GM21381 (cell line): ENCODE measurements at regions not wholly inside any gene's neighbourhood (a gene's known extent, or its start where the extent isn't known, plus 50 kb on each side); places are given as distances from the start of the nearest gene placed in this dataset.

Source experiments
- ATAC-seq: cut with Tn5 transposase; IDR thresholded peaks from one replicate; pipeline ENCODE4 v1.9.1; 2021; ENCODE audit warnings: mild to moderate bottlenecking, moderate library complexity; ENCODE audit not compliant: unreplicated experiment

DNA sequence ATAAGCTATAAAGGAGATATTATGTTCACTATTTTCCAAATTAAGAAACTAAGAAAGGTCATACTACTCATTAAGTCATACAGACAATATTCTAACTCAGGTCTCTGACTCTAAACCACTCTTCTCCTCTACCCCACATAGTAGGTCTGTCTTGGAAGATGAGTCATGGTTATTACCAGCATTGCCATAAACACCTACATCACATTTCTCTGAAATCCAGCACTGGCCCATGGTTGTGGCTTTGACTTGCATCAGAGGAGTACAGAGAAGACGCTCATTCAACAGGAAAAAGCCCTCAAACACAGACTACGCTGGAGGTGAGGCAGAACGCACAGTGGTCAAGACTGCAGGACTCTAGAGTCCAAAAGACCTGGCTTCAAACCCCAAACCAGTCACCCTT, 476.8 kb downstream of the COG6 start:
- ATAC-seq, result no peak

DNA sequence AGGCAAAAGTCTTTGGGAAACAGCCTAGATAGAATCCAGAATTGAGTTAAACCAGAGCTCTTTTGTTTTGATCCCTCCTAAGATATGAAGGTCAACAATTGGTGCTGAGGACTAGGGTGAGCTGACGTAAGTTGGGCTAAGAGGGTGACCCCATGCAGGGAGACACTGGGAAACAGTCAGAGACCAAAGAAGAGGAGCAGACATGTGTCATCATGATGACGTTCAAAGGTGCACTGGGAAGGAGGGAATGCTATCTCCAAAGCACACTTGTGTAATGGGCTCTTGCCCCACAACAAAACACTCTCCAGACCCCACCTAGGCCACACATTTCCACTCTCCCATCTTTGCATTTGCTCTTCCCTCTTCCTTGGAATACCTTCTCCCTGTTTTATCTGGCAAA, 481.4 kb downstream of the COG6 start:
- ATAC-seq, result no peak

DNA sequence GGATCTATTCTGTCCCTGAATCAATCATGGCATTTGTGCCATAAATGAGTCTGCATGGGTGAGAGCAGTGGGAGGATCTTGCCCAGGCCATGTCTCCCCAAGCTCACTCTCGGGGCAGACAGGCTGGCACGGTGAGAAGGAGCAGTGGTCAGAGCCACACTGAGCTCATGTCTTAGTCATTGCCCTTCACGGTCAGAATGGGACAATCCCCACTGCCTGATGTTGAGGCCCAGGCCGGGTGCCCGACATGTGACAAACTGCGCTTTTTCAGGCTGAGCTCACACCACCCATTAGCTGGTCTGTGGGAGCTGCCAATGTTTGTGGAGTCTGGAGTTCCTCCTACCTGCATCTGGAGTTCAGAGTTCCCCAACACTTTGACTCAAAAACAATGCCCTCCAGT, 481.9 kb downstream of the COG6 start:
- no peak for ATAC-seq

DNA sequence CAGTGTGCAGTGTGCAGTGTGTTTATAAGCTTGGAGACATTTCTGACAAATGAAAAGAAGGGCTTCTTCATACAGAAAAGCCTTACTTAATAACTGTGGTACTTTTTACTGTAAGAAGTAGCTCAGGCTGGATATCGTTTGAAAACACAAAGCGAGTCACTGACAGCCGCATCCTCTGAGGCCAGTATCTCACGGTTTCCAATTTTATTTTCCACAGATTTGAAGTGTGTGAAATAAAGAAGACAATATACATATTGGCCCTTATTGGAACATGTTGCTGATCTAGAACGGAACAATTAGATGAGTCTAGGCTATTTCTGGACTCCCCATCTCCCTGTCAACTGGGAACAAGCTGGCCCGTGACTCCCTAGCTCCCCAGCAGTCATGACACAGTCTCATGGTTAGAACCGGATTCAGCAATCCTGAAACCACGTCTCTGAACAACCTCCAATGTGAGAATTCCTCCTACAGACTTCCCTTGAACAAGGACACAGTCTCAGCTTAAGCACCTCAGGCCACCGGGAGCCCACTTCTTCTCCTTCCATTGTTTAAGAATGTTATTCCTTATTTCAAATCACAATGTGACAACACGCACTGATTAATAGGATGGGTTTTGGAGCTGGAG, 484.5 kb downstream of the COG6 start:
- no peak for ATAC-seq

DNA sequence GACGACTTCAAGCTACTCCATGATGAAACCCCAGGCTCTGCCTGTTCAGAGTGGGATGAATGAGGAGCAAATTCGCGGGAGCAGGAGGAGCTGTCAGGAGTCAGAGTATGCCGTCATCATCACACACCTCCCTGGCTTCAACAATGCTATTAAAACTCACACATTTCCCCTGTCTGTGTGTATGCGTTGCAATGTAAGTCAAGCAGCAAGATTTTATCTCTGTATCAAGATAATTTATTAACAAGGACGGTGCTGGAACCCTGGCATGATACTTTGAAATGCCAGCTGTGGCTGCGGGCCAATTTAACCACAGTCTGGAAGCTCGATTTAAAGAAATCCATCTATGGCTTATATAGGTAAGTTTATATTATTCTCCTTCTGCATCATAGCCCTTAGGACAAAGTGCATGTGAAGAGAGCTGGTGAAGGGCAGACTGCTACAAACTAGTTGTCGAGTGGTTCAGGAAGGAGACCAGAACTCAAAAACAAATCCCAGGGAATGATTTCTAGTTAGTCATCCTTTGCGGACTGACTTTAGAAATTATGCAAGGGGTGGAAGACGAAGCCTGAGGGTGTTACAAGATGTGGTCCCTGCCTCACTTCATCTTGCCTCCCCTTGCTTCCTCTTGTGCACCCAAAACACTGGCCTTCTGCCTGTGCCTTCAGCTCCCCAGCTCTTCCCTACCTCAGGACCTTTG, 486.5 kb downstream of the COG6 start:
- no peak for ATAC-seq

DNA sequence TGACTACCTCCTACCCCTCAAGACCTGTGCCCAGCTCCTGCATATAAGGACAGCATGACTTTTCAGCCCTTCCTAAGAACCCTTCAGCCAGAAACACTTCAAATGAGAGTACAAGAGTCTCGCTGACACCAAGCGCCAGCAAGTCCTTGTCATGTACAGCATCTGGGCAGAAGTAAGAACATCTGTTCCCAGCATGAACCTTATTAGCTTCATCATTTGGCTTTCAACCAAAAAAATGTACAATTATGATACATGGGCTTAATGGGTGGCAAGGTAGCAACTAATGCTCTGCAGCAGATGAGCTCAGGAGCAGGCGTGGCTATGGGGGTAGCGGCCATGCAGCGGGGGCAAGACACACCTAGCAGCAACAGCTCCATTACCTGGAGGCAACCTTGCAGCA, 487.6 kb downstream of the COG6 start:
- ATAC-seq, result no peak

DNA sequence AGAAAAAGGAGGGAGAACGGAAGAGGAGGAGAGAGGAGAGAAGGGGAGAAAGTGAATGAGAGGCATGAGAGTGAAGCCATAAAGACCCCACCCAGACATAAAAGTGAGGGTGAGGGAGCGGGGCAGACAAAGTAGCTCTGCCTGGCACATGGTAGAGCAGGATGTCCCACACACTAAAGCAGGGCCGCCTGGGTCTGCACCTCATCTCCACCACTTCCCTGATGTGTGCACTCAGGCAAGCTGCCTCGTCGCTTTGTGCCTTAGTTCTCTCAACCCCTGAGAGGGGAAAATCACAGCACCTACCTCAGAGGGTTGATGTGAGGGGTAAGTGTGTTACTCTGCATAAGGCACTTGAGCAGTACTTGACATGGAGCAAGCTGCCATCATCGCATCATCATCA, 488.1 kb downstream of the COG6 start:
- ATAC-seq, result no peak

DNA sequence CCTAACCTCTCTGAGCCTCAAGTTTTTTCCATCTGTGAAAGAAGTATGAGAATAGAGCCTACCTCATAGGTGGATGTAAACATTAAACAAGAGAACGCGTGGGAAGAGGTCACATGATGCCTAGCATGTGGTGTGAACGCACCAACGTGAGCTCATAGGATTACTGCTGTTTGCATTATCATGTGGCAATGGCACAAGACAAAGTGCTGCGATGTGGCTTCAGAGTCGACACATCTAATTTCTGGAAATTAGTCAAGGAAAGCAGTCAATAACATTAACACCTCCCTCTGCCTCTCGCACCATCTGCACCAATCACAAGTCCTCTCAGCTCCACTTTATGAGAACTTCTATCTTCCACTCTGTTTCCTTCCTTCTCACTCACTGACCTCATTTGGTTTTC, 489.7 kb downstream of the COG6 start:
- no peak for ATAC-seq

DNA sequence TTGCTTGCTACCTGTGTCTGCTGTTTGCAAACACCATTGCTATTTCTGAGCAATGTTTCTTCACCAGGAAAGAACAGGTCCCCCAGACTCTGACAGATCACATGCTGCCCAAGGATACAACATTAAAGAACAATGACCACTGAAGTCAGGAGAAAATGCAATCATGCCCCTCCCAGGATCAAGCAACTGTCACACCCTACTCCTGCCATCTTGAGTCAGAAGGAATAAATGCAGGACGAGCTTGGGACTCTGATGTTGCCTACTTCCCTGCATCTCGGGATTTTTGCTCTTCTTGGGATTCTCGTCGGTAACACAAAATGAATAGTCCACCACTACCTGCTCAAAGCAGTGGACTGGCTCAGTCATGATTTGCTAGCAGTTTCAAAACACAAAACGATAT, 490.6 kb downstream of the COG6 start:
- ATAC-seq, result no peak

DNA sequence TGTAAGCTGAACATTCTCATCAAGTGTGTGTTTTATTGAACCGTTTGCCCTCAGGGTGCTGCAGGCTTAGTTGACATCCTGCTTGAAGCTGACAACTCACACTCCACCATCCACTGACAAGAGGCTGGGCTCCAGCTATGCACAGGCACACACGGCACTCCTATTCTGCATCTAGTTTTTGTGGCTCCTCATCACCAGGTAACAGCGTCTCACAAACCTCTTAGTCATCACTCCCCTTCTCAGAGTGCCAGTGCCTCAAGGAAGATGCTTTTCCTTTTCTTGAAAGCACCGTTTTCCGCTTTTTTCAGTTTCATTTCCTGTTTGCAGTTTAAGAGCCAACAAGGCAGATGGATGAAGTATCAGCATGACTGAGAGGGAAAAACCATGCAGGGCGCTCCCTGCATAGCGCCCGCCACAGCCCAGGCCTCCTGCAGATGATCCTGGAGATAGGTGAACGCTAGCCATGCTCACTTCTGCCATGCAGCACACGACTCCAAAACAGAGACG, 491.2 kb downstream of the COG6 start:
- ATAC-seq, result no peak

DNA sequence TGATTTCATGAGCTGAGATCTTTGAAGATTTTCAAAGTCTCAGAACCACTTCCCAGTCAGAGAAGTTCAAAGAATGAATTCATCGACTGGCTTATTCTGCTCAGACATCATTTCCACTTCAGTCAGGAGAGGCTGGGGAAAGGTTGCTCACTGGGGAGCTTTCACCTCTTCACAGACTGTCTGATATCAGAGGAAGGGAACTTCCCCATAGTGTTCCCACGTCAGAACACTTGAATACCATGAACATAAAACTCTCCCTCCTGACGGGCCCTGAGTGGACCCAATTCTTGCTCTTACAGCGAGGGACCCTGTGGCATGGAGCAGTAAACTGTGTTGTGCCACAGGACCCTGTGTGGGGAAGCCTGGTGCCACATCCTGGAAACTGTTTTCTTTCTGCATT, 492.6 kb downstream of the COG6 start:
- no peak for ATAC-seq

DNA sequence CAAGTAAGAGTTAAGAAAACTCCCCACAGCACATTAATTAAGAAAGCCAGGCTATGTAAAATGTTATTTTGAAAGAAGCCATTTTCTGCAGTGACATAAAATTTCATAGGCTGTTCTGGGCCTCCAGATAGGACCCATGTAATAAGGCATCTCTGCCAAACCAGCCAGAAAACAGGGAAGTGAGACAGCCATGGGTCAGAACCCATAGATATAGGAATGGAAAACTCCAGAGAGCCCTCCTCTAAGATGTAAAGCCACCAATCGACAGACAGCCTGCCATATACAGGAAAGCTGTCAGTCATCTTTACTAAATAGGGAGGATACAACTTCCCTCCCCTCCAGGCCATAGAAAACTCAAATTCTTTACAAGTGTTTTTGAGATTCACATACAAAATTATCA, 493.3 kb downstream of the COG6 start:
- ATAC-seq, result no peak

DNA sequence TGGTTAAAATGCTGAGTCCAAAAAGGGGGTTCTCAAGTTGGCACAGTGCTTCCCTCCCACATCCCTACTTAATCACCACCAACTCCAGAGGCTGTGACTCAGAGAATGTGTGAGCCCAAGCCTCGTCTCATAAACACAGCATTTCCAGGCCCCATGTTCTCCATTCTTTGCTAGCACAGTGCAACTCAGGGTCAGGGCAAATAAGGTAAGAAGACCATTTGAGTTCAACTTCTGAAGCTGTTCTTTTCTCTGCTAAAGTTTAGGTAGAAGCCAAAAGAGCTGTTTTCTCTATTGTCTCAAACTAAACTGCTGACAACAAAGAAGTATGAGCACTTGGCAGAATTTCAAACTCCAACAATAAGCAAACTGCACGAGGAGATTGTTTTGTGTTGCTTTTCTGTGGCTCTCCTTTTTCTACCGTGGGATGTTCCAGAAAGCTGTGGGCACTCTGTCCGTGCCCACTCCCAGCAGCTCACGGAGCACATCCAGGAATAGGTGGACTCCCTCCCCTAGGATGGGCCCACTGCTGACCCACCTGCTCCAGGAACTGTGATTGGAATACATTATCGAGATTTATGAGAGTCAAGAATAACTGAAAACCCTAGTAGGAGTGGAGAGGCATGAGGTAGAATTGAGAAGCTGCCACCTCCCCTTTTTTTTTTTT, 494.3 kb downstream of the COG6 start:
- no peak for ATAC-seq

DNA sequence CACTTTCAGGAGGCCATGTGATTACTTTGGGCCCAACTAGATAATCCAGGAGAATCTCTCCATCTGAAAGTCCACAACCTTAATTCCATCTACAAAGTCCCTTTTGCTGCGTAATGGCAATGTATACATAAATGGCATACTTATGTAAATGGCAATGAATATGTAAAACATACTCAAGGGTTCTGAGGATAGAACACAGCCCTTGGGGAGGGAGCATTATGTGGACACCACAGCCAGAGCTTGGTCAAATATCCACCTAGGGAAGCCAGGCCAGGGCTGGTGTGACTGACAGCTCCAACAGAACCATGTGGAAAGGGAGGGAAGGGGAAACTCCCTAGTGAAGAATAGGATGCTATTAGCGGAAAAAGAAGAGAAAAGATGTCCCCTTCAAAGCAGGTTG, 496.2 kb downstream of the COG6 start:
- no peak for ATAC-seq

DNA sequence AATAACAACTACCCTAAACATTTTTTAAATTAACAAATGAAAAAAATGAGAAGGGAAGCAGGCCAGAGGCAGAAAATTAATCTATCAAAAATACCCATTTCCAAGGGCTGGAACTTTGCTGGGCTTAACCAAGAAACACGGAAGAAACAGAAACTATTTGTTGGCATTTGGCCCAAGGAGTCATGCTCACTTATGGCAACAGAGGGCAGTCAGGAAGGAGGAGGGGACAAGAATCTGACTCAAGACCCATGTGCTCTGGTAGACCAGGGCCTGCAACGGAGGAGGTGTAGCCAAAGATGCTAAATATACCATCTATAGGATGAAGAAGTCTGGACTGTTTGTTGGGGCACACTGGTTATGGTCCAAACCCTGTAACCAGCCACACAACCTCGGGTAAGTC, 496.7 kb downstream of the COG6 start:
- no peak for ATAC-seq

DNA sequence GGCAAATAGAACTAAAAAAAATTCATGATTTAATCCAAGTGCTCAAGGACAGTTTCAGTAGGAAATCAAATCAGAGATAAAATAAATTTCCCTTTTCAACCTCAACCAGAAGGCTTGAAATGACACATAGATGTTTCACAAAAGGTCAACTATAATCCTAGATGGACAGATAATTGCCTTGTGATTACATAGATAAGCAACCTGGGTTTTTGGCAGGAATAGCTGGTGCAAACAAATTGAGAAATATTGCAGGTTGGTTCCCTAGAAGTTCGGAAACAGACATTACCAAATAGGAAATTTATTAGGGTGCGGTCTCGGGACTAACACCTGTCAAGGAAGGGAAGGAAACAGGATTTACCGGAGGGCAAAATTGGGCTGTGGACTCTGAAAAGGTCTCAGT, 497.5 kb downstream of the COG6 start:
- ATAC-seq, result no peak

DNA sequence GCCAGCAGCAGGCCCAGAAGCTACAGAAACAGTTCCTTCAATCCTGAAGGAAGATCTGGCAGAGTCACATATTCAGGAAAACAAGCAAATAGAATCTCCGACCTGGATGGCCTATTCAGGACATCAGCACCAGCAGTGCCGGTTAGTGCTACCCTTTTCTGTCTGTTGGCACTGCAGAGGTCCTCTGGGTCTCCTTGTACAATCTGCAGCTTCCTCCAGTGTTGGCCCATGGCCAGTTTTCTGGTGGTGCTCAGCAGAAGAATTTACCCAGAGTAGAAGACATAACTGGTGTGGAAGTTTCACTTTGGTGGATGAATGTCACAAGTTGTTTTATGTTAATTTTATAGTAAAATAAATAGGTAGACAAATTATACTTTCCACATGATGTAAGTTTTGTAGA, 498.1 kb downstream of the COG6 start:
- no peak for ATAC-seq

DNA sequence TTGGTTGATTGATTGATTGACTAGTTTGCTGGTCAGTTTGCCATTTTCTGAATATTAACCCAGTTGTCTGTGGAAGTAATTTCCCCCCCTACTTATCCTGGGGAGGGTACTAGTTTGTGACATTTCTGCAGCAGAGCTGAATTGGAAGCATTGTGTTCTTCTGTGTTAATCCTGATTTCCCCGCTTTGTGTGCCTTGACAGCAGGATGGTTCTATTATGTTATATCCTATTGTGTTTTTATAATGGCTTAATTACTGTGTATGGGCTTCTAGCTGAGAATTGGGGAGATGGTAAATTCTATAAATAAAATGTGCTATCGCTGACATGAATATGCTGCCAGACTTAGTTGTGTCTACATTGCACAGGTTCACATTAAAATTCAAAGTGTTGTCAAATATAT, 499.7 kb downstream of the COG6 start:
- ATAC-seq, result no peak

DNA sequence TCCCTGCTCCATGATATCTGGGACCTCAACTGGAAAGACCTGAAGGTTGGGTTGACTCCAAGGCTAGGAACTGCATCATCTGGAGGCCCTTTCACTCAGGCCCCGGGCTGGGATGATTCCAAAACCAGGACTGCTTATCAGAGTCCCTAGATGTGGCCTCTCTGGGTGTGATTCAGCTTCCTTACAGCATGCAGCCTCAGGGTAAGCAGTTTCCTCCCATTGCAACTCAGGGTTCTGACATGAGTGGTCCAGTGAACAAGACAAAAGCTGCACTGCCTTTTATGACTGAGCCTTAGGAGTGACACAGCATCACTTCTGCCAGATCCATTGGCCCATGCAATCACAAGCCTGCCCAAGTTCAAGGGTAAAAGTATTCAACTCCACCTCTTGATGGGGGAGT, 502.8 kb downstream of the COG6 start:
- no peak for ATAC-seq

DNA sequence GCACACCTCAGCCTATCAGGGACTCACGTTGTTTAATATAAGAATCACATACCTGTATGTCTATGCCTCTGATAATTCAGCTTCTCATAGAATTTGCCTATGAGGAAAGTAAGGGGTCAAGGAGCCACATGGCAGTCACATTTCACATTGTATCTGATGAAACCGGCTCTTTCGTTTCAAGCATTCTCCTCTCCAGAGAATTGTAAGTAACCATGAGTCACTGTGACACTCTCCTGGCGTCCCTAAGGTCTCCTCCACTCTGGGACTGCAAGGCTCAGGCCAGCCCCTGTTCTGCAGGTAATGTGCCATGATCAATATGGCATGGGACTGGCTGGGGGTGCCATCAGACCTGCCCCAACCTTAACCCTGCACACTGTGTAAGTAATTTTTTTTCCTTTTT, 503.3 kb downstream of the COG6 start:
- no peak for ATAC-seq

DNA sequence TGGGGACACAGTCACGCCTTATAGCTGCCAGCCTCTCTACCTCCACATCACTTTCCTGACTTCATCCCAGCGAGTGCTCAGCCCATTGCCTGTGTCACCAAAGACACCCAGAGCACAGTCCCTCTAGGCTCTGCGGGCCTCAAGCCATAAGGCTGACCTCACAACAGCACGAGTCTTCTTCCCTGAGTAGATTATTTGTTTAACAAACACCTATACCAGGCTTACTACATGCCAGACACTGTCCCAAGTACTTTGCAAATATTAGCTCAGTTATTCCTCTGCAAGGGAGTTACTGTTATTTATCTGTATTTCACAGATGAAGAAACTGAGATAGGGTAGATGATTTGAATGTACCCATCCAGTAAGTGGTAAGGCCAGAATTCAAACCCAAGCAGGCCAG, 504.3 kb downstream of the COG6 start:
- no peak for ATAC-seq

DNA sequence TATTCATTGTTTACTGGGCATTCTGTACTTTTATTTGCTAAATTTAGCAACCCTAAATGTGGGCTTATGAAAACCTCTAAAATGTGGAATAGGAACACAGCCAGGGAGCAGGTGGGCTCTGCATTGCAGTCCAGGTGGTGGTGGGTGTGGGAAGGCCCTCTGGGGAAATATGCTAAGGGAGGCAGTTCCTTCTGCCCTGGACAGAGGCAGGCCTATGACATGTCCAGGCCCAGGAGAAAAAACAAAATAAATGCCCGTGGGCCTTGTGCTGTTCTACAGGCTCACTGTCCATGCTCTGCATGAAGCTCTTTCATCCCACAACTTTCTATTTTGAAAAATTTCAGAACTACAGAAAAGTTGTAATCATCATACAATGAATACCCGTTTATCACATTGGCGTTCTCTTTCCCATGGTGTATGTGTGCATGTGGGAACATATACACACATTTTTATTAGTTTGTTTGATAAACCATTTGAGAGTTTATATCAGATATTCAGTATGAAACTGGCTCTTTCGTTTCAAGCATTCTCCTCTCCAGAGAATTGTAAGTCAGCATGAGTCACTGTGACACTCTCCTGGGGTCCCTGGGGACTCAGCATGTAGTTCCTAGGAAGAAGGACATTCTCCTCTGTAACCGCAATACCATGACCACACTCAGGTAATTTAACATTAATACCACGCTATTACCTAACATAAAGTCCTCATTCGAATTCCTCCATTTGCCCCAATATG, 505.3 kb downstream of the COG6 start:
- no peak for ATAC-seq
